HCT116 (cell line): ENCODE measurements at regions not wholly inside any gene's neighbourhood (a gene's known extent, or its start where the extent isn't known, plus 50 kb on each side); places are given as distances from the start of the nearest gene placed in this dataset.

Experiments
- CTCF ChIP-seq, 3 experiments: fragments of 200-600 bp in 1 of 3; sonication (generic) in 1 of 3; IDR thresholded peaks in 2 of 3; conservative IDR thresholded peaks in 1 of 3; 2 replicates each; pipeline ENCODE4 v1.5.1; 2012 to 2017; ENCODE audit warnings: low read depth in 2 of 3, low read length in 2 of 3, antibody characterized with exemption in 1 of 3, borderline replicate concordance in 1 of 3, control low read depth in 1 of 3, mild to moderate bottlenecking in 1 of 3, mixed read lengths in 1 of 3, mixed run types in 1 of 3, moderate library complexity in 1 of 3; ENCODE audit not compliant: insufficient read depth in 1 of 3
- ELF1 ChIP-seq: IDR thresholded peaks from 2 replicates; pipeline ENCODE4 v1.6.1; 2012; ENCODE audit warnings: low read depth, borderline replicate concordance
- FOSL1 ChIP-seq: IDR thresholded peaks from 2 replicates; pipeline ENCODE4 v1.6.1; 2012; ENCODE audit warnings: low read depth
- POLR2A ChIP-seq: IDR thresholded peaks from 2 replicates; pipeline ENCODE4 v1.7.0; 2011; ENCODE audit warnings: borderline replicate concordance; ENCODE audit not compliant: insufficient read depth, insufficient read length; ENCODE audit errors: extremely low read depth
- POLR2AphosphoS5 ChIP-seq: IDR thresholded peaks from 2 replicates; pipeline ENCODE4 v1.6.1; 2011; ENCODE audit warnings: mild to moderate bottlenecking, low read depth, low read length, moderate library complexity
- SIN3A ChIP-seq: IDR thresholded peaks from 2 replicates; pipeline ENCODE4 v1.6.1; 2012; ENCODE audit warnings: low read depth
- SP1 ChIP-seq: IDR thresholded peaks from 2 replicates; pipeline ENCODE4 v1.6.1; 2012; ENCODE audit warnings: low read depth
- SRF ChIP-seq: IDR thresholded peaks from 2 replicates; pipeline ENCODE4 v1.6.1; 2012; ENCODE audit warnings: low read depth
- TCF7L2 ChIP-seq: IDR thresholded peaks from 2 replicates; pipeline ENCODE4 v1.7.0; 2011; ENCODE audit warnings: borderline replicate concordance, inconsistent platforms; ENCODE audit not compliant: insufficient read depth, insufficient read length; ENCODE audit errors: extremely low read depth
- YY1 ChIP-seq: IDR thresholded peaks from 2 replicates; pipeline ENCODE4 v1.6.1; 2011; ENCODE audit warnings: low read length, low read depth, moderate library complexity, mild to moderate bottlenecking; ENCODE audit not compliant: insufficient replicate concordance; ENCODE audit errors: extremely low read depth
- ZFX ChIP-seq: fragments of 450-650 bp; IDR thresholded peaks from 2 replicates; pipeline ENCODE4 v1.6.1; 2017
- ZNF274 ChIP-seq: fragments of 200-500 bp; sonication (Bioruptor generic); IDR thresholded peaks from 2 replicates; pipeline ENCODE4 v1.6.1; 2014; ENCODE audit warnings: mild to moderate bottlenecking, low read depth, low read length, inconsistent platforms
- TF ChIP-seq, protein P1 (sequence below): IDR thresholded peaks from 2 replicates; pipeline ENCODE4 v1.6.1; 2012

- no peak for TF ChIP-seq POLR2AphosphoS5
- TF ChIP-seq, protein P1, sequence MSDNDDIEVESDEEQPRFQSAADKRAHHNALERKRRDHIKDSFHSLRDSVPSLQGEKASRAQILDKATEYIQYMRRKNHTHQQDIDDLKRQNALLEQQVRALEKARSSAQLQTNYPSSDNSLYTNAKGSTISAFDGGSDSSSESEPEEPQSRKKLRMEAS: no peak
- no peak for TF ChIP-seq CTCF (IDR thresholded peaks at IDR 0.05 in 2 of 3, conservative IDR thresholded peaks at IDR 0.05 in 1 of 3; ENCODE audit: borderline replicate concordance in 1 of 3, insufficient read depth in 1 of 3, low read depth in 2 of 3, low read length in 2 of 3)
- no peak for TF ChIP-seq SRF
- TF ChIP-seq SP1: no peak
- TF ChIP-seq ELF1: no peak
- TF ChIP-seq ZFX: no peak
- no peak for TF ChIP-seq ZNF274
- TF ChIP-seq TCF7L2: no peak
- TF ChIP-seq SIN3A: no peak
- TF ChIP-seq FOSL1: no peak
- TF ChIP-seq YY1: no peak
- TF ChIP-seq POLR2A: no peak
Observed at GRCh38 chr12:34390171-34390841, 368.0 kb downstream of the ALG10 start (continued).
